Right lobe of liver (tissue), 6 donors: ENCODE measurements at regions not wholly inside any gene's neighbourhood (a gene's known extent, or its start where the extent isn't known, plus 50 kb on each side); places are given as distances from the start of the nearest gene placed in this dataset.

Experiments
- ATAC-seq, 4 donors: fragments of 200-7000 bp; cut with Tn5 transposase; one replicate each; pipeline ENCODE4 v1.9.1; 2020; ENCODE audit warnings: mild to moderate bottlenecking in 4 of 4, moderate library complexity in 4 of 4
- DNase-seq, 3 donors: peaks; one replicate each; pipeline ENCODE4 v3.0.0-alpha.2; 2020
- H3K27ac ChIP-seq, 3 donors: fragments of 200-600 bp; one replicate each; pipeline ENCODE4 v1.8.0; 2022
- H3K27me3 ChIP-seq, 2 donors: fragments of 200-600 bp; one replicate each; pipeline ENCODE4 v1.8.0; 2022
- H3K36me3 ChIP-seq, 4 donors: fragments of 200-600 bp; sonication (generic) in 1 of 4; one replicate each; pipeline versions ENCODE4 v1.5.1 to v1.8.0; 2017 to 2022; ENCODE audit warnings: control low read depth in 1 of 4
- H3K4me1 ChIP-seq, 4 donors: fragments of 200-600 bp; sonication (generic) in 1 of 4; one replicate each; pipeline versions ENCODE4 v1.5.1 to v1.8.0; 2017 to 2022; ENCODE audit warnings: control low read depth in 1 of 4
- H3K4me3 ChIP-seq, 3 donors: fragments of 200-600 bp; one replicate each; pipeline ENCODE4 v1.8.0; 2022
- H3K9me3 ChIP-seq, 4 donors: fragments of 200-600 bp; sonication (generic) in 1 of 4; one replicate each; pipeline versions ENCODE4 v1.5.1 to v1.8.0; 2017 to 2022; ENCODE audit warnings: control low read depth in 1 of 4
- CTCF ChIP-seq, 4 donors: fragments of 200-600 bp in 3 of 4; fragments of 450-650 bp in 1 of 4; IDR thresholded peaks; one replicate each; pipeline versions ENCODE4 v1.5.1 to v1.8.0; 2016 to 2022; ENCODE audit warnings: antibody characterized with exemption in 4 of 4, mild to moderate bottlenecking in 2 of 4
- POLR2A ChIP-seq: fragments of 450-650 bp; IDR thresholded peaks from one replicate; pipeline ENCODE4 v1.6.1; 2017; ENCODE audit warnings: antibody characterized with exemption, mild to moderate bottlenecking
- WGBS: methylation state at CpG from one replicate; pipeline ENCODE4 v1.1.6; 2018; ENCODE audit warnings: low coverage, low lambda C conversion rate; ENCODE audit not compliant: insufficient coverage; ENCODE audit errors: missing lambda C conversion rate; 5-methylcytosine and 5-hydroxymethylcytosine counted together
- intact Hi-C, 2 donors: fragments of 100-400 bp; cut with DNase I; formaldehyde crosslinking; loops; one replicate each; pipeline versions ENCODE4 v1.11.2 to v1.14.1; 2022
- donor health status: DM: no; HTN: yes; CAD: no.
- donor health status: DM: no; HTN: no; CAD: no.
- donor health status: DM: no; HTN: no; CAD: no.
- donor health status: DM: no; HTN: yes; CAD: no.
- donor health status: DM: no; HTN: yes; CAD: no.

- 39% methylated on average over 1 of the region's 1 CpG for WGBS
- TF ChIP-seq CTCF (IDR thresholded peaks at IDR 0.05) (no peak), POLR2A (no peak)
- DNase-seq (no peak), ATAC-seq (no peak)
- no peaks in the 10 kb centered on the region for H3K9me3 ChIP-seq
- no peak overlapping the region for H3K4me3 ChIP-seq
- H3K4me1 ChIP-seq = no peaks in the 10 kb centered on the region
- H3K36me3 ChIP-seq = no peaks in the 10 kb centered on the region
- H3K27ac ChIP-seq = no peak overlapping the region
- intact Hi-C loops = no loop called here
- H3K27me3 ChIP-seq = no peaks in the 10 kb centered on the region
These were observed 137.9 kb upstream of the ZBTB20 start for GRCh38 chr3:115284980-115285379.

- WGBS = 83% methylated on average over 2 of the region's 2 CpGs
- Histone ChIP-seq H3K9me3 (no peaks in the 10 kb centered on the region), H3K27ac (no peak overlapping the region), H3K4me1 (no peaks in the 10 kb centered on the region), H3K4me3 (no peak overlapping the region), H3K27me3 (no peaks in the 10 kb centered on the region), H3K36me3 (no peaks in the 10 kb centered on the region)
- ATAC-seq (no peak), DNase-seq (no peak)
- intact Hi-C loops = no loop called here
- no peak for TF ChIP-seq CTCF (IDR thresholded peaks at IDR 0.05)
- no peak for TF ChIP-seq POLR2A
These were observed 139.6 kb upstream of the ZBTB20 start for GRCh38 chr3:115286529-115287197.

DNA sequence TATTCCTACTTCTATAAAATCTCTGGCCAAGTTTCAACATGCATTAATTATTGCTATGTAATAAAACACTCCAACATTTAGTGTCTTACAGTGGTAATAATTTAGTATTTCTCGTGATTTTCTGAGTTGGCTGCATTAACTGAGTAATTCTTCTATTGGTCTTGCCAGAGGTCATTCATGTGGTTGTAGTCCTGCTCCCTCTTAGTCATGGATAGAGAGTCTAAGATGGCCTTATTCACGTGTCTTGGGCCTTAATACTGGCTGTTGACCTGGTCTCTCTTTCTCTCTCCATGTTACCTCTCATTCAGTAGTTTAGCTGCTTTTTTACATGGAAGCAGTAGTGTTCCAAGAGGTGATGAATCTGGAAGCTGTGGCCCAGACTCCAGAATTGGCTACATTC is 140.1 kb upstream of the ZBTB20 start:
- Histone ChIP-seq H3K27me3 (no peaks in the 10 kb centered on the region), H3K36me3 (no peaks in the 10 kb centered on the region), H3K27ac (no peak overlapping the region), H3K9me3 (no peaks in the 10 kb centered on the region), H3K4me1 (no peaks in the 10 kb centered on the region), H3K4me3 (no peak overlapping the region)
- intact Hi-C loops = no loop called here
- no peak for TF ChIP-seq POLR2A
- no peak for TF ChIP-seq CTCF (IDR thresholded peaks at IDR 0.05)
- no peak for ATAC-seq
- 55% methylated on average over 2 of the region's 2 CpGs for WGBS
- no peak for DNase-seq

- DNase-seq = no peak
- Histone ChIP-seq H3K36me3 (no peaks in the 10 kb centered on the region), H3K4me3 (no peak overlapping the region), H3K27me3 (no peaks in the 10 kb centered on the region), H3K4me1 (no peaks in the 10 kb centered on the region), H3K27ac (no peak overlapping the region), H3K9me3 (no peaks in the 10 kb centered on the region)
- 49% methylated on average over 2 of the region's 2 CpGs for WGBS
- no peak for ATAC-seq
- intact Hi-C loops = no loop called here
- TF ChIP-seq CTCF (IDR thresholded peaks at IDR 0.05) (no peak), POLR2A (no peak)
These were observed 145.0 kb upstream of the ZBTB20 start for GRCh38 chr3:115292131-115292530.
